NCI-H2227 (cell line): ENCODE measurements at regions not wholly inside any gene's neighbourhood (a gene's known extent, or its start where the extent isn't known, plus 50 kb on each side); places are given as distances from the start of the nearest gene placed in this dataset.

Experiments
- DNase-seq: peaks from one replicate; lab custom pipeline; 2025; ENCODE audit not compliant: unreplicated experiment; lab: John Stamatoyannopoulos, UW

DNA sequence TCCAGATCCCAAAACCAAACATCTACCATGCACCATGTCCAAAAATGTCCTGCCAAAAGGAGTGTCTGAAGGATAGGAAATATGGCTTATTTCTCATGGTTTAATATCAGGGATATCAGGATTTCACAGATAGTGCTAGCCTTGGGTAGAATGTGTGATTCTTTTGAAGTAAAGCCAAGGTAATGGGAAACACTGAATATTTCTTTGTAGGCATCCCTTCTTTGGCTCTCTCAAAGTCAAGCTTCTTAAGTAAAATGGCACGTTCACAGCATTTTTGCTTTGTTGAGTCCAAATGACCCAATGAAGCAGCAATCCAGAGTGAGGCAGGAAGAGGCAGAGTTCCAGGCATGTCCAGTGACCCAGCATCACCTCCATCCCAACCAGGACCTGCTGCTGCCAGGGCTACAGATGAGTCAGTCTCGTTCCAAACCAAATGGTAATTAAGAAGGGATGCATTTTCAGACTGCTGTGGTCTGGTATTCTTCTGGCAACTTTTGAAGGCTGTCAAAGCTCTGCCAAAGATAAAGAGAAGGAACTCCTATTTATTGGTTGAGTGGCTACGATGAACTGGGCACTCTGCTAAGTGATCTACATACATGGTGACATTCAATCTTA, 678.8 kb upstream of the KLF4 start:
- no peak for DNase-seq

GRCh38 chr9:108167136-108167900, 677.7 kb upstream of the KLF4 start:
- DNase-seq, result no peak

DNA sequence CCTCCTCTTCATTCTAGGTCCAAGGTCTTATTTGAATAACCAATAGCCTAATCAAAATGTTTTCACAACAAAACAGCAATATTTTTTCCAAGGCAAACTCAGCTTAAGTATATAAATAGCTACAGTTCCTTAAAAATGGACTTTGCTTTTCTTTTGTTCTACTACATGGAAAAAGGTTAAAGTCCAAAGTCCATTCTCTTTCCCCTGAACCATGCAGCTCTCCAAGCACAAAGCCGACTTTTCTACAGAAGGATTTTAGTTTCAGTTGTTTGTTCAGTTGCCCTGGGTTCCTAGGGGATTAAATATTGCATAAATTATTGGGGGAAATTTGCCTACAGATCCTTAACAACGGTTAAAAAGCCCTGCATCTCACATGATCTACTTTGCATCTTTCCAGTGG, 677.0 kb upstream of the KLF4 start:
- DNase-seq, result no peak

DNA sequence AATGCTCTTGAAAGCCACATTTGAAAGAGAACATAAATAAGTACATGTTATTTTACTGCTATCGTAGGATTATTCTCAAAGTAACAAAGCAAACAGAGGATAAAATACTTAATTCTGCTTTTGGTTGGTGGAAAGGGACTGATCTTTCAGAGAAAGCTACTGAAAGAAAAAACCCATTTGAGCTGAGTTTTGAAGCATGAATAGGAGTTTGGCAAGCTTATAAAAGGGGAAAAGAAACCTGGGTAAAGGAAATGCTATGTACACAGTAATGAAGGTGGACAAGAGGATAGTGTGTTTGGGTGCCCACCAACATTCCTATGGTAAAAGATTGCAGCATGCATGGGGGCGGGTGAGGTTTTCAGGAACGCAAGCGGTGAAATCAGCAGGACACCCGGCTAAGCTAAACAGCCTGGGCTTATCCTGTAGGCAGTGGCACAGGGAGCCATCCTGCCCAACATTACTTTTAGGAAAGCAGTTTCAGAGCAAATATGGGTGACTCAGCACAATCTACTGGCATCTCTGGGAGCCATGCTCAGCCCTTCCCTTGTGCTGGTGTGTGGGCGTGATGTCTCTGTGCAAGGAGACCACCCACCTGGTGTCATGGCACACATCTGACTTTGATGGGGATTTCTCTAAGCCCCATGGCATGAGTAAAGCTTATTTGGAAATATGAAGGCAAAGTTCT, 673.9 kb upstream of the KLF4 start:
- no peak for DNase-seq

GRCh38 chr9:108162664-108163063, 673.1 kb upstream of the KLF4 start:
- no peak for DNase-seq

GRCh38 chr9:108161503-108161902, 671.9 kb upstream of the KLF4 start:
- DNase-seq, result no peak

- no peak for DNase-seq
These were observed 671.3 kb upstream of the KLF4 start for GRCh38 chr9:108160706-108161355.

DNA sequence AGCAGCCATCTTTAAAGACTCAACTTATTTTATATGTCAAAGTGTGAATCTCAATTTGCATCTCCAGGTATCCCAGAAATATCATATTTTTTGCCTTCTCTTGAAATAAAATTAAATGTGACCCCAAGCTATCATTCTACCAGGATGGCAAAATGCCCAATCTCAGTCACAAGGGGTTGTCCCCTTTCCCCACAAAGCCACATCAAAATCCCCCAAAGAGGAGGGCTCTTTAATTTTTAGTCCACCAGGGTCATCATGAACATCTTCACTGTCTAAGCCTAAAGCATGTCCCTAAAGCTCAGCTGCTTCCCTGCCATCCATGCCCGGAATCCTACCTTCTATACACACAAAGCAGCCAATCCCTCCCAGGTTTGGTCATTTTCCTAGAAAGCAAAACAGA, 670.5 kb upstream of the KLF4 start:
- DNase-seq, result no peak

DNA sequence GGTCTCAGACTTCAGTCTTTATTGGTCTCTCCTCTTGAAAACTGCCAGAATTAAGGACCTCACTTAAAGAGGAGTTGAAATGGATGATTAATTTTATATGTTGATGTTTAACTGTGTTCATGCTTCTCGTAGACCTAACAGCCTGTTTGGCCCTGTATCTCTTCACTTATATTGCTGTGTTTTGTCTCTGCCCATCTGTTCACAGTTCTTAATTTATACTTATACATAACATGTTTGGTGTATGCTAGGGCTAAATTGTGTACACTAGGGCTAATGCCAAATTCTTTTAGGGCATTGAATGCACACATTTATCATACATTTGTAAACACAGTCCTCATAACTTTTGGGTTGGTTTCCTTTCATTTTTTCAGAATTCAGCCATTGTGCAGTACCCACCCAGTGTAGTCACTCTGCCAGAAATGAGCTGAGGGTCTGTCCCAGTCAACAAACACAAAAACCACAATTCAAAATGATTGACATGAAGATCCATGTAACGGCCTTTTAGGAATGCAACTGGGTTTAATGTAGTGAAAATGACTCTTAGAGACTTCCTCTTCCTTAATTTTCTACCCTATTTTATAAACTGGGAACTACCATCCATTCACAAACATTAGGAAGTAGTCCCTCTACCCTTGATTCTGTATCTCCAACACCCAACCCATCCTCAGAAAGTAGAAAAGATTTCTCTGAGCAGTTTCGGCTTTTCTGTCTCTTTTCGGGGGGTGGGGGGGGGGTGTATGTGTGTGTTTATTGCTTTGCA, 668.8 kb upstream of the KLF4 start:
- DNase-seq, result no peak

GRCh38 chr9:108156270-108156998, 666.9 kb upstream of the KLF4 start:
- DNase-seq, result no peak

DNA sequence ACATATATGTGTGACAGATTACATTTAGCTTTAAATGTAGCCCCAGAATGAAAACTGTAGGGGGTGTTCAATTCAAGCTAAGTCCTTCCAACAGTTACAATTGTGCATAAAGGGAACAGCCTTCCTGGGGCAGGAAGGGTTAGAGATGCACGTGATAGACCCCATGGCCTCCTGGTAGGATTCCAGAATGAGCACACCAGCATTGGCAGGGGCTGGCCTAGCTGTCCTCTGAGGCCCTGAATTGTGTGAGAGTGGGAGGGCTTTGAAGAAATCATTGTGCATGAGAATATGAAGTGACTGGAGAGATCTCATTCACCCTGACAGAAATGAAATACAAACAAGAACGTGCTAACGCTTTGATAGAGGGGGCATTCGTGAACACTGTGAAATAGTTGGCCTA, 663.8 kb upstream of the KLF4 start:
- no peak for DNase-seq

- no peak for DNase-seq
These were observed 661.4 kb upstream of the KLF4 start for GRCh38 chr9:108150736-108151586.

DNA sequence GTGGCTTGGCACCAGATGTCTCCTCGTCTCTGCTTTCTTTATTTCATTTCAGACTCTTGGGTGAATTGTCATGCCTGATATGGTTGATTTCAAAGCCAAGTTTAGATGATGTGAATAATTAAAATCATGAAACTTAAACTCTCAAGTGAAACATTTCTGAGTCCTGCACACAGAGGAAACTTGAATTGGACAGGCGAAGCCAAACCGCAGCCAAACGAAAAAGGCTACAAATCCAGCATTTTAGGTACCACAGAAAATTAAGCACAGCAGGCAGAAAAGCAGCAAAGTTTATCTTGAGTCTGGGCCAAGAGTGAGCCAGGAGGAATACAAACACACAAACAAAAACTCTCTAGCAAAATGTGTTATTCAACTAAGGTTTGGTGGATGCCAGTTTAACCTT, 659.8 kb upstream of the KLF4 start:
- no peak for DNase-seq

GRCh38 chr9:108142504-108143201, 653.1 kb upstream of the KLF4 start:
- no peak for DNase-seq

DNA sequence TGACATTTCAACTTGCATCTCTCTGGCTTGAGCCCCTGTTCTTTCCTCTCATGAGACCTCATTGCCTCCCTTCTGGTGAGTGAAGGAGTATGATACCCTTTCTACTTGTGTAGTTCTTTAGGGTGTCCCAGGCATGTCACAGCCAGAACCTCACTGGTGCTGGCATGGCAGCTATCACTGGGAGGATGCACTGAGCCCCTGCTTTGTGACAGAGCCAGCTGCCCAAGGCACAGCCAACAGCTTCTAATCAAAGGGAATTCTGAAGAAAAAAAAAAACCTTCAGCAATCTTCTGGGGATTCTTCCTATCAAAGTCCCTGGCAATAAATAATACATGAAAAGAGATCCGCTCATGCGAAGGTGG, 652.6 kb upstream of the KLF4 start:
- DNase-seq, result no peak

DNA sequence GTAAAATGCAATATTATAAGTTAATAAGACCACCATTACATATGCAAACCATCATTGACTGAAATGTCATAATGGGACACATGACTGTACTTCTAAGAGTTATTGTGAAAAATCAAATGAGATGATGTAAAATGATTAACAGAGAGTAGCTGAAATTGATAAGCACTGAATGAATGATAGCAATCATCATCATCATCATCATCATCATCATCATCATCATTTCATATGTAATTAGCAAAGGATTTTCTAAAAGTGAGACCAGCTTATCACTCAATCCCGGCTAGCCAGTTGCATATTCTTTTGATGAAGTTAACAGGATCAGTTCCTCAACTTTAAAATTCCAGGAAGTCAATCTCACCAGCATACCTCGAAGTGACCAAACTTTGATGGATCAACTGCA, 650.3 kb upstream of the KLF4 start:
- DNase-seq, result no peak

DNA sequence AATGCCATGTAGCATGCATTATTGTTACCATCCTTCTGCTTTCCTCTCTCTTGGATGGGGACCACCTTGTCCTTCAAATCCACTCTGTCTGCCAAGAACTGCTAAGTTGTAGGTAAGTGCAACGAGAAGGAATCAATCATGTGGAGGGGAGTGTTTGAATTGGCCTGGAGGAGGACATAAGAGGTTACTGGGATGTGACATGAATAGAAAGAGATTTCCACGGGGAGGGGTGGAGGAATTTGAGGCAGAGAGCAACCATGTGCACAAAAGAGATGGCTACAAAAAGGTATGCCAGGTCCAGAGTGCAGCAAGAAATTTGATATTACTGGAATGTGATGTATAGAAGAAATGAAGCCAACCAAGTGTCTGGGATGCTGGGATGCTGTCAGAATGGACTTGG, 648.9 kb upstream of the KLF4 start:
- DNase-seq, result no peak

DNA sequence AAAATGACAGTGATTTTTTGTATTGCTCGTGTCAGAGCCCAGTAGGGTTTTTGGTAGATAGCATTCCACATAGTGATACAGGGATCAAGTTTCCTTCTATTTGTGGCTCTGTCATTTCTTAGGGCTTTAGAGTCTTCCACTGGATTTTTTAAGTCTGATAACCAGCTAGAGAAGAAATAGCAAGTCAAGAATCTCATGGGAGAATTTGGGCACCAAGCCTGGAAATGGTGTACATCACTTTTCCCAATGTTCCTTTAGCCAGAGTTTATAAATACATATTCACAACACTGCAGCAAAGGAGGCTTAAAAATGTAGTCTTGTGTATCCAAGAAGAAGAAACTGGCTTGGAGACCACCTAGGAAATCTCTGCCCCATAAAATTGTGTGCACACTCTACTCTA, 647.1 kb upstream of the KLF4 start:
- no peak for DNase-seq

GRCh38 chr9:108134486-108135128, 645.0 kb upstream of the KLF4 start:
- no peak for DNase-seq
